DOHH2 (cell line): ENCODE measurements at regions not wholly inside any gene's neighbourhood (a gene's known extent, or its start where the extent isn't known, plus 50 kb on each side); places are given as distances from the start of the nearest gene placed in this dataset.
A peak's percentile ranks its signal among the peaks of the same experiment; 100 is the strongest.

ENCODE experiments used
- H3F3A ChIP-seq: fragments of 200-600 bp; sonication (generic), shearing (Covaris generic); 2 replicates; pipeline ENCODE4 v1.6.0; 2016; ENCODE audit warnings: antibody characterized with exemption, mild to moderate bottlenecking; ENCODE audit not compliant: control insufficient read depth, insufficient read depth
- H3K27ac ChIP-seq: fragments of 200-600 bp; sonication (generic); 2 replicates; pipeline ENCODE4 v1.5.1; 2014; ENCODE audit warnings: low read depth, mild to moderate bottlenecking, low read length, moderate library complexity
- H3K27me3 ChIP-seq: fragments of 200-600 bp; sonication (generic); 2 replicates; pipeline ENCODE4 v1.6.1; 2014; ENCODE audit warnings: mild to moderate bottlenecking, low read length, mixed read lengths; ENCODE audit not compliant: control insufficient read depth
- H3K36me3 ChIP-seq: fragments of 200-600 bp; sonication (generic); 2 replicates; pipeline ENCODE4 v1.6.1; 2014; ENCODE audit warnings: mild to moderate bottlenecking, low read length, moderate library complexity, mixed read lengths; ENCODE audit not compliant: control insufficient read depth
- H3K4me1 ChIP-seq: fragments of 200-600 bp; sonication (generic); 2 replicates; pipeline ENCODE4 v1.6.1; 2014; ENCODE audit warnings: mild to moderate bottlenecking, low read length, mixed read lengths; ENCODE audit not compliant: control insufficient read depth
- H3K4me2 ChIP-seq: fragments of 200-600 bp; sonication (generic); 2 replicates; pipeline ENCODE4 v1.6.0; 2014; ENCODE audit warnings: mild to moderate bottlenecking, low read length, moderate library complexity
- H3K4me3 ChIP-seq: fragments of 200-600 bp; sonication (generic); 2 replicates; pipeline ENCODE4 v1.5.1; 2014; ENCODE audit warnings: mild to moderate bottlenecking, low read length, mixed read lengths
- H3K79me2 ChIP-seq: fragments of 200-600 bp; sonication (generic); 2 replicates; pipeline ENCODE4 v1.6.1; 2014; ENCODE audit warnings: mild to moderate bottlenecking, low read length, mixed read lengths; ENCODE audit not compliant: control insufficient read depth
- H3K9me2 ChIP-seq: fragments of 200-600 bp; sonication (generic); replicated peaks from 2 replicates; pipeline ENCODE4 v1.6.1; 2014; ENCODE audit warnings: mild to moderate bottlenecking, low read length, mixed read lengths; ENCODE audit not compliant: control insufficient read depth
- H3K9me3 ChIP-seq: fragments of 200-600 bp; sonication (generic); 2 replicates; pipeline ENCODE4 v1.6.1; 2014; ENCODE audit warnings: antibody characterized with exemption, low read length, mixed read lengths; ENCODE audit not compliant: control insufficient read depth, insufficient read depth
- H4K20me1 ChIP-seq: fragments of 200-600 bp; sonication (generic); 2 replicates; pipeline ENCODE4 v1.6.0; 2014; ENCODE audit warnings: low read depth, mild to moderate bottlenecking, antibody characterized with exemption, low read length, moderate library complexity; ENCODE audit not compliant: control insufficient read depth, insufficient read depth
- CTCF ChIP-seq: fragments of 200-600 bp; sonication (generic); IDR thresholded peaks from one replicate; pipeline ENCODE4 v1.5.1; 2014; ENCODE audit warnings: antibody characterized with exemption, mild to moderate bottlenecking, low read depth, low read length; ENCODE audit not compliant: poor library complexity, severe bottlenecking
- EZH2phosphoT487 ChIP-seq: fragments of 200-600 bp; sonication (generic); IDR thresholded peaks from 2 replicates; pipeline ENCODE4 v1.6.1; 2017; ENCODE audit warnings: borderline replicate concordance, mild to moderate bottlenecking, antibody characterized with exemption, low read length, moderate library complexity, mixed read lengths

GRCh38 chr6:28811873-28812272 is 111.9 kb downstream of the TRIM27 start:
- Histone ChIP-seq H3K36me3 (no peaks in the 10 kb centered on the region), H3F3A (no peaks in the 10 kb centered on the region), H3K27ac (no peak overlapping the region), H3K79me2 (no peaks in the 10 kb centered on the region), H3K27me3 (peaks cover 9% of the 10 kb centered on the region), H3K9me3 (no peaks in the 10 kb centered on the region), H3K4me3 (peak overlapping the region; percentile 17; the same call in 1 of the 2 replicates), H3K9me2 (no peaks in the 10 kb centered on the region), H3K4me1 (peaks cover 13% of the 10 kb centered on the region), H3K4me2 (peak overlapping the region; percentile 39), H4K20me1 (no peaks in the 10 kb centered on the region)
- TF ChIP-seq CTCF (no peak), EZH2phosphoT487 (no peak)

GRCh38 chr6:28812778-28813569 is 110.8 kb downstream of the TRIM27 start:
- no peaks in the 10 kb centered on the region for H4K20me1 ChIP-seq
- no peak overlapping the region for H3K27ac ChIP-seq
- no peaks in the 10 kb centered on the region for H3F3A ChIP-seq
- TF ChIP-seq CTCF (no peak), EZH2phosphoT487 (no peak)
- H3K4me3 ChIP-seq: no peak overlapping the region
- no peaks in the 10 kb centered on the region for H3K79me2 ChIP-seq
- peaks cover 21% of the 10 kb centered on the region for H3K4me1 ChIP-seq
- no peak overlapping the region for H3K4me2 ChIP-seq
- H3K36me3 ChIP-seq: no peaks in the 10 kb centered on the region
- H3K9me3 ChIP-seq: no peaks in the 10 kb centered on the region
- H3K9me2 ChIP-seq: no peaks in the 10 kb centered on the region
- H3K27me3 ChIP-seq: peaks cover 15% of the 10 kb centered on the region

GRCh38 chr6:28814032-28814976 is 109.5 kb downstream of the TRIM27 start:
- Histone ChIP-seq H3K27me3 (peaks cover 17% of the 10 kb centered on the region), H3K4me3 (no peak overlapping the region), H3K36me3 (no peaks in the 10 kb centered on the region), H3K4me2 (no peak overlapping the region), H3K79me2 (no peaks in the 10 kb centered on the region), H3K27ac (no peak overlapping the region), H3K9me3 (no peaks in the 10 kb centered on the region), H4K20me1 (no peaks in the 10 kb centered on the region), H3K9me2 (no peaks in the 10 kb centered on the region), H3F3A (peaks cover 5% of the 10 kb centered on the region; the same call in 1 of the 2 replicates), H3K4me1 (peaks cover 27% of the 10 kb centered on the region)
- TF ChIP-seq EZH2phosphoT487 (no peak), CTCF (no peak)
